IMR-90 (cell line): ENCODE measurements at regions not wholly inside any gene's neighbourhood (a gene's known extent, or its start where the extent isn't known, plus 50 kb on each side); places are given as distances from the start of the nearest gene placed in this dataset.

Experiments used
- CEBPB ChIP-seq: IDR thresholded peaks from 2 replicates; pipeline ENCODE4 v1.6.1; 2012; ENCODE audit warnings: low read depth, low read length, improper control_type of control experiment
- FOS ChIP-seq: fragments of 150-350 bp; IDR thresholded peaks from 2 replicates; pipeline ENCODE4 v1.6.1; 2016; ENCODE audit warnings: low read depth, low read length
- MAFK ChIP-seq: IDR thresholded peaks from 2 replicates; pipeline ENCODE4 v1.6.1; 2012; ENCODE audit warnings: low read depth, low read length, improper control_type of control experiment
- MAZ ChIP-seq: IDR thresholded peaks from 2 replicates; pipeline ENCODE4 v1.6.1; 2012; ENCODE audit warnings: low read depth, mild to moderate bottlenecking, low read length, improper control_type of control experiment, moderate library complexity, borderline replicate concordance
- NFE2L2 ChIP-seq: fragments of 150-350 bp; IDR thresholded peaks from 2 replicates; pipeline ENCODE4 v1.6.1; 2016; ENCODE audit warnings: low read depth, mild to moderate bottlenecking, low read length
- POLR2A ChIP-seq: IDR thresholded peaks from 2 replicates; pipeline ENCODE4 v1.6.1; 2012; ENCODE audit warnings: mild to moderate bottlenecking, low read depth, low read length
- RAD21 ChIP-seq: IDR thresholded peaks from 2 replicates; pipeline ENCODE4 v1.6.1; 2012; ENCODE audit warnings: low read length, improper control_type of control experiment
- RCOR1 ChIP-seq: IDR thresholded peaks from 2 replicates; pipeline ENCODE4 v1.6.1; 2012; ENCODE audit warnings: mild to moderate bottlenecking, low read length, improper control_type of control experiment; ENCODE audit not compliant: insufficient replicate concordance
- RFX5 ChIP-seq: IDR thresholded peaks from 2 replicates; pipeline ENCODE4 v1.8.0; 2012; ENCODE audit warnings: low read depth, mild to moderate bottlenecking, low read length, moderate library complexity
- SMC3 ChIP-seq: fragments of 150-350 bp; IDR thresholded peaks from 2 replicates; pipeline ENCODE4 v1.6.1; 2016; ENCODE audit warnings: low read depth, mild to moderate bottlenecking, antibody characterized with exemption, low read length, moderate library complexity
- TF ChIP-seq, protein P1 (sequence below): conservative IDR thresholded peaks from 2 replicates; pipeline ENCODE4 v1.5.1; 2012; ENCODE audit warnings: mild to moderate bottlenecking, low read depth, low read length, improper control_type of control experiment

DNA sequence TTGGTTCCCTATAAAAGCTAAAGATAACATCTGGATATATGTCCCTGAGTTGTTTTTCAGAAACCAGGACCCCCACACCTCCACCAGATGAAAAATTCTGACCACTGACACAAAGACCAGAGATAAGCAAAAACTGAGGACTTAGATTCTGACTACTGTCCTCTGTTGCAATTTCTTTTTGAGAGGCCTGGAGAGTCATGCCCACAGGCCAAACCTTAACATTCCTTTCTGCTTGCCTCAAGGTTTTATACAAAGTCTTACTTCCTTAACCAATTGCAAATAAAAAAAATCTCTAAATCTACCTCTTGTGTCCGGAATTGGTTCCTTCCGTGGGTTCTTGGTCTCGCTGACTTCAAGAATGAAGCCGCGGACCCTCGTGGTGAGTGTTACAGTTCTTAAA, 228.5 kb downstream of the ABCC12 start:
- TF ChIP-seq, protein P1, sequence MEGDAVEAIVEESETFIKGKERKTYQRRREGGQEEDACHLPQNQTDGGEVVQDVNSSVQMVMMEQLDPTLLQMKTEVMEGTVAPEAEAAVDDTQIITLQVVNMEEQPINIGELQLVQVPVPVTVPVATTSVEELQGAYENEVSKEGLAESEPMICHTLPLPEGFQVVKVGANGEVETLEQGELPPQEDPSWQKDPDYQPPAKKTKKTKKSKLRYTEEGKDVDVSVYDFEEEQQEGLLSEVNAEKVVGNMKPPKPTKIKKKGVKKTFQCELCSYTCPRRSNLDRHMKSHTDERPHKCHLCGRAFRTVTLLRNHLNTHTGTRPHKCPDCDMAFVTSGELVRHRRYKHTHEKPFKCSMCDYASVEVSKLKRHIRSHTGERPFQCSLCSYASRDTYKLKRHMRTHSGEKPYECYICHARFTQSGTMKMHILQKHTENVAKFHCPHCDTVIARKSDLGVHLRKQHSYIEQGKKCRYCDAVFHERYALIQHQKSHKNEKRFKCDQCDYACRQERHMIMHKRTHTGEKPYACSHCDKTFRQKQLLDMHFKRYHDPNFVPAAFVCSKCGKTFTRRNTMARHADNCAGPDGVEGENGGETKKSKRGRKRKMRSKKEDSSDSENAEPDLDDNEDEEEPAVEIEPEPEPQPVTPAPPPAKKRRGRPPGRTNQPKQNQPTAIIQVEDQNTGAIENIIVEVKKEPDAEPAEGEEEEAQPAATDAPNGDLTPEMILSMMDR = no peak
- TF ChIP-seq POLR2A (no peak), CEBPB (peak; percentile 70), RCOR1 (no peak), SMC3 (no peak), RAD21 (no peak), RFX5 (no peak), FOS (no peak), MAZ (no peak), MAFK (no peak), NFE2L2 (no peak)
